Tibial nerve (tissue), 4 donors: ENCODE measurements at regions not wholly inside any gene's neighbourhood (a gene's known extent, or its start where the extent isn't known, plus 50 kb on each side); places are given as distances from the start of the nearest gene placed in this dataset.
"Not testable (repeated sequence)": the region's sequence is repeated elsewhere in the genome, so short reads cannot be mapped to it uniquely, and the experiment has no call there.

Experiments used
- CTCF ChIP-seq, 5 experiments: fragments of 200-600 bp in 3 of 5; fragments of 450-650 bp in 2 of 5; sonication (generic) in 3 of 5; IDR thresholded peaks; one replicate each; pipeline ENCODE4 v1.5.1; 2016 to 2019; ENCODE audit warnings: antibody characterized with exemption in 5 of 5, mild to moderate bottlenecking in 3 of 5, moderate library complexity in 2 of 5
- EP300 ChIP-seq, 2 donors: sonication (generic); formaldehyde crosslinking; IDR thresholded peaks; one replicate each; pipeline ENCODE4 v1.6.1; 2017; ENCODE audit warnings: antibody characterized with exemption in 2 of 2, mild to moderate bottlenecking in 1 of 2
- POLR2A ChIP-seq, 2 donors: fragments of 450-650 bp; IDR thresholded peaks; one replicate each; pipeline ENCODE4 v1.6.1; 2017; ENCODE audit warnings: antibody characterized with exemption in 2 of 2, mild to moderate bottlenecking in 2 of 2, moderate library complexity in 2 of 2

- TF ChIP-seq CTCF (IDR thresholded peaks at IDR 0.05) = peak in 2 of 5 experiments; percentile 16 to 29
- not testable (repeated sequence) for TF ChIP-seq POLR2A, EP300 (IDR thresholded peaks at IDR 0.05)
Observed at GRCh38 chr14:106663805-106664410, 1137.5 kb downstream of the TMEM121 start.
